Fibroblast of gingiva (primary cell): ENCODE measurements at regions not wholly inside any gene's neighbourhood (a gene's known extent, or its start where the extent isn't known, plus 50 kb on each side); places are given as distances from the start of the nearest gene placed in this dataset.

Experiments
- DNase-seq: peaks from one replicate; pipeline ENCODE4 v3.0.0-alpha.2; 2011; ENCODE audit warnings: low read depth

- peak; percentile 75 for DNase-seq
Measured at GRCh38 chr11:76721755-76722677, 51.5 kb upstream of the LRRC32 start.

GRCh38 chr11:76723142-76723541, 52.6 kb upstream of the LRRC32 start:
- DNase-seq: no peak

- DNase-seq: no peak
Measured at GRCh38 chr11:76723548-76723947, 53.0 kb upstream of the LRRC32 start.

GRCh38 chr11:76724171-76724768, 53.7 kb upstream of the LRRC32 start:
- DNase-seq: no peak

GRCh38 chr11:76728227-76728626, 54.9 kb upstream of the TSKU start:
- DNase-seq: no peak

- no peak for DNase-seq
Measured at GRCh38 chr11:76728778-76729177, 54.4 kb upstream of the TSKU start.

GRCh38 chr11:76729214-76729613, 53.9 kb upstream of the TSKU start:
- DNase-seq: no peak

- DNase-seq: no peak
Measured at GRCh38 chr11:76730887-76731565, 52.1 kb upstream of the TSKU start.

GRCh38 chr11:76732643-76733042, 50.5 kb upstream of the TSKU start:
- no peak for DNase-seq
